ENCODE measurements at regions not wholly inside any gene's neighbourhood (a gene's known extent, or its start where the extent isn't known, plus 50 kb on each side); places are given as distances from the start of the nearest gene placed in this dataset.

- H3K4me1 Mint-ChIP-seq = no peaks in the 10 kb centered on the region
- H3K27me3 Mint-ChIP-seq = peaks cover 0 to 9% (median 5%) of the 10 kb centered on the region in 3 donors
- ATAC-seq (ENCODE audit: low read depth in 2 of 2) (no peak), DNase-seq (no peak)
- H3K9me3 Mint-ChIP-seq = peaks cover 0 to 3% (median 0%) of the 10 kb centered on the region in 7 donors
- no peaks in the 10 kb centered on the region for H3K36me3 Mint-ChIP-seq
- H3K27ac Mint-ChIP-seq = no peak overlapping the region
- H3K4me3 Mint-ChIP-seq = no peak overlapping the region
These were observed 72.7 kb downstream of the MARCHF4 start for GRCh38 chr2:216299588-216299987.

GRCh38 chr2:216298719-216299495, 73.4 kb downstream of the MARCHF4 start:
- Mint-ChIP-seq H3K27me3 (peaks cover 0 to 9% (median 5%) of the 10 kb centered on the region in 3 donors), H3K36me3 (no peaks in the 10 kb centered on the region), H3K27ac (no peak overlapping the region), H3K4me3 (no peak overlapping the region), H3K4me1 (no peaks in the 10 kb centered on the region), H3K9me3 (peaks cover 0 to 3% (median 0%) of the 10 kb centered on the region in 7 donors)
- no peak for ATAC-seq (ENCODE audit: low read depth in 2 of 2)
- DNase-seq = no peak

- Mint-ChIP-seq H3K36me3 (no peaks in the 10 kb centered on the region), H3K9me3 (no peaks in the 10 kb centered on the region), H3K27me3 (peaks cover 0 to 9% (median 5%) of the 10 kb centered on the region in 3 donors), H3K27ac (no peak overlapping the region), H3K4me3 (no peak overlapping the region), H3K4me1 (no peaks in the 10 kb centered on the region)
- ATAC-seq (ENCODE audit: low read depth in 2 of 2) (no peak), DNase-seq (no peak)
These were observed 75.4 kb downstream of the MARCHF4 start for GRCh38 chr2:216296856-216297255.

GRCh38 chr2:216294305-216294704, 78.0 kb downstream of the MARCHF4 start:
- H3K4me3 Mint-ChIP-seq = no peak overlapping the region
- H3K4me1 Mint-ChIP-seq = no peaks in the 10 kb centered on the region
- ATAC-seq (ENCODE audit: low read depth in 2 of 2) (peak in 1 of 2 donors; percentile 30), DNase-seq (no peak)
- H3K27ac Mint-ChIP-seq = no peak overlapping the region
- no peaks in the 10 kb centered on the region for H3K36me3 Mint-ChIP-seq
- no peaks in the 10 kb centered on the region for H3K27me3 Mint-ChIP-seq
- H3K9me3 Mint-ChIP-seq = no peaks in the 10 kb centered on the region

GRCh38 chr2:216293883-216294282, 78.4 kb downstream of the MARCHF4 start:
- DNase-seq (no peak), ATAC-seq (ENCODE audit: low read depth in 2 of 2) (no peak)
- no peak overlapping the region for H3K4me3 Mint-ChIP-seq
- no peaks in the 10 kb centered on the region for H3K4me1 Mint-ChIP-seq
- no peaks in the 10 kb centered on the region for H3K9me3 Mint-ChIP-seq
- H3K27ac Mint-ChIP-seq = no peak overlapping the region
- H3K27me3 Mint-ChIP-seq = no peaks in the 10 kb centered on the region
- H3K36me3 Mint-ChIP-seq = no peaks in the 10 kb centered on the region

- H3K4me3 Mint-ChIP-seq = no peak overlapping the region
- no peaks in the 10 kb centered on the region for H3K36me3 Mint-ChIP-seq
- no peaks in the 10 kb centered on the region for H3K27me3 Mint-ChIP-seq
- DNase-seq = no peak
- H3K4me1 Mint-ChIP-seq = no peaks in the 10 kb centered on the region
- H3K27ac Mint-ChIP-seq = no peak overlapping the region
- H3K9me3 Mint-ChIP-seq = no peaks in the 10 kb centered on the region
- no peak for ATAC-seq (ENCODE audit: low read depth in 2 of 2)
These were observed 79.4 kb downstream of the MARCHF4 start for GRCh38 chr2:216292886-216293301.

GRCh38 chr2:216292475-216292874, 79.8 kb downstream of the MARCHF4 start:
- Mint-ChIP-seq H3K27me3 (no peaks in the 10 kb centered on the region), H3K36me3 (no peaks in the 10 kb centered on the region), H3K9me3 (no peaks in the 10 kb centered on the region), H3K4me3 (no peak overlapping the region), H3K27ac (no peak overlapping the region), H3K4me1 (no peaks in the 10 kb centered on the region)
- ATAC-seq (ENCODE audit: low read depth in 2 of 2) (no peak), DNase-seq (no peak)

- Mint-ChIP-seq H3K4me1 (no peaks in the 10 kb centered on the region), H3K27ac (no peak overlapping the region), H3K4me3 (no peak overlapping the region), H3K27me3 (no peaks in the 10 kb centered on the region), H3K36me3 (no peaks in the 10 kb centered on the region), H3K9me3 (no peaks in the 10 kb centered on the region)
- ATAC-seq (ENCODE audit: low read depth in 2 of 2) = no peak
- no peak for DNase-seq
These were observed 82.8 kb downstream of the MARCHF4 start for GRCh38 chr2:216289470-216289869.

GRCh38 chr2:216287251-216287650, 85.0 kb downstream of the MARCHF4 start:
- Mint-ChIP-seq H3K27ac (no peak overlapping the region), H3K9me3 (no peaks in the 10 kb centered on the region), H3K36me3 (no peaks in the 10 kb centered on the region), H3K4me3 (no peak overlapping the region), H3K4me1 (no peaks in the 10 kb centered on the region), H3K27me3 (peaks cover 0 to 8% (median 0%) of the 10 kb centered on the region in 3 donors)
- DNase-seq (no peak), ATAC-seq (ENCODE audit: low read depth in 2 of 2) (no peak)

GRCh38 chr2:216286616-216287231, 85.6 kb downstream of the MARCHF4 start:
- Mint-ChIP-seq H3K4me1 (no peaks in the 10 kb centered on the region), H3K27me3 (peaks cover 0 to 8% (median 0%) of the 10 kb centered on the region in 3 donors), H3K27ac (no peak overlapping the region), H3K36me3 (no peaks in the 10 kb centered on the region), H3K9me3 (no peaks in the 10 kb centered on the region), H3K4me3 (no peak overlapping the region)
- DNase-seq = no peak
- no peak for ATAC-seq (ENCODE audit: low read depth in 2 of 2)

GRCh38 chr2:216285701-216286100, 86.6 kb downstream of the MARCHF4 start:
- H3K27me3 Mint-ChIP-seq = peaks cover 0 to 8% (median 0%) of the 10 kb centered on the region in 3 donors
- no peak for ATAC-seq (ENCODE audit: low read depth in 2 of 2)
- no peaks in the 10 kb centered on the region for H3K9me3 Mint-ChIP-seq
- no peak for DNase-seq
- H3K27ac Mint-ChIP-seq = no peak overlapping the region
- H3K4me1 Mint-ChIP-seq = no peaks in the 10 kb centered on the region
- H3K36me3 Mint-ChIP-seq = no peaks in the 10 kb centered on the region
- H3K4me3 Mint-ChIP-seq = no peak overlapping the region

GRCh38 chr2:216284708-216285107, 87.6 kb downstream of the MARCHF4 start:
- Mint-ChIP-seq H3K4me1 (no peaks in the 10 kb centered on the region), H3K27me3 (peaks cover 0 to 8% (median 0%) of the 10 kb centered on the region in 3 donors)

GRCh38 chr2:216283038-216283900, 89.0 kb downstream of the MARCHF4 start:
- no peak for ATAC-seq (ENCODE audit: low read depth in 2 of 2)
- H3K27ac Mint-ChIP-seq = no peak overlapping the region
- peak overlapping the region in 1 of 8 donors; percentile 81 for H3K4me3 Mint-ChIP-seq
- peaks cover 0 to 8% (median 0%) of the 10 kb centered on the region in 3 donors for H3K27me3 Mint-ChIP-seq
- H3K36me3 Mint-ChIP-seq = no peaks in the 10 kb centered on the region
- DNase-seq = no peak
- no peaks in the 10 kb centered on the region for H3K4me1 Mint-ChIP-seq
- H3K9me3 Mint-ChIP-seq = no peaks in the 10 kb centered on the region

More at GRCh38 chr2:216284708-216285107, 87.6 kb downstream of the MARCHF4 start:
- DNase-seq = no peak
- Mint-ChIP-seq H3K36me3 (no peaks in the 10 kb centered on the region), H3K9me3 (no peaks in the 10 kb centered on the region), H3K4me3 (no peak overlapping the region), H3K27ac (no peak overlapping the region)
- ATAC-seq (ENCODE audit: low read depth in 2 of 2) = no peak
